ENCODE measurements at regions not wholly inside any gene's neighbourhood (a gene's known extent, or its start where the extent isn't known, plus 50 kb on each side); places are given as distances from the start of the nearest gene placed in this dataset.

GRCh38 chr1:4213366-4213973 lies 313.4 kb upstream of the C1orf174 start:
- TF ChIP-seq POLR2A (IDR thresholded peaks at IDR 0.05) = no peak
- no peak for TF ChIP-seq CTCF (IDR thresholded peaks at IDR 0.05)

Measured in right lobe of liver (tissue), 4 donors.